ENCODE measurements at regions not wholly inside any gene's neighbourhood (a gene's known extent, or its start where the extent isn't known, plus 50 kb on each side); places are given as distances from the start of the nearest gene placed in this dataset.
"Not testable (repeated sequence)": the region's sequence is repeated elsewhere in the genome, so short reads cannot be mapped to it uniquely, and the experiment has no call there.

GRCh38 chr3:90025019-90025418, 917.6 kb downstream of the EPHA3 start:
- DNase-seq: no peak

GRCh38 chr3:90026406-90026805, 919.0 kb downstream of the EPHA3 start:
- DNase-seq: no peak

- no peak for DNase-seq
These were observed 923.7 kb downstream of the EPHA3 start for GRCh38 chr3:90031121-90031520.

GRCh38 chr3:90032980-90033641, 925.7 kb downstream of the EPHA3 start:
- peak; percentile 3 for DNase-seq

GRCh38 chr3:90034038-90034437, 926.6 kb downstream of the EPHA3 start:
- no peak for DNase-seq

- no peak for DNase-seq
These were observed 928.2 kb downstream of the EPHA3 start for GRCh38 chr3:90035643-90036042.

- DNase-seq: no peak
These were observed 929.6 kb downstream of the EPHA3 start for GRCh38 chr3:90036939-90037469.

GRCh38 chr3:90039994-90040393, 932.6 kb downstream of the EPHA3 start:
- DNase-seq: no peak

- no peak for DNase-seq
These were observed 933.1 kb downstream of the EPHA3 start for GRCh38 chr3:90040554-90040953.

- DNase-seq: no peak
These were observed 934.6 kb downstream of the EPHA3 start for GRCh38 chr3:90041995-90042394.

GRCh38 chr3:90043287-90043686, 935.9 kb downstream of the EPHA3 start:
- DNase-seq: no peak

- no peak for DNase-seq
These were observed 936.8 kb downstream of the EPHA3 start for GRCh38 chr3:90044084-90044816.

- no peak for DNase-seq
These were observed 945.1 kb downstream of the EPHA3 start for GRCh38 chr3:90052425-90052950.

GRCh38 chr3:90054311-90054710, 946.9 kb downstream of the EPHA3 start:
- no peak for DNase-seq

GRCh38 chr3:90055666-90056065, 948.2 kb downstream of the EPHA3 start:
- no peak for DNase-seq

- no peak for DNase-seq
These were observed 949.0 kb downstream of the EPHA3 start for GRCh38 chr3:90056281-90057032.

- no peak for DNase-seq
These were observed 954.6 kb downstream of the EPHA3 start for GRCh38 chr3:90062016-90062415.

- DNase-seq: no peak
These were observed 955.3 kb downstream of the EPHA3 start for GRCh38 chr3:90062631-90063200.

- no peak for DNase-seq
These were observed 961.4 kb downstream of the EPHA3 start for GRCh38 chr3:90068783-90069182.

GRCh38 chr3:90069748-90070147, 962.3 kb downstream of the EPHA3 start:
- DNase-seq: no peak

- no peak for DNase-seq
These were observed 968.7 kb downstream of the EPHA3 start for GRCh38 chr3:90076136-90076535.

- no peak for DNase-seq
These were observed 973.6 kb downstream of the EPHA3 start for GRCh38 chr3:90080988-90081387.

GRCh38 chr3:90086297-90086696, 978.9 kb downstream of the EPHA3 start:
- not testable (repeated sequence) for DNase-seq
